ENCODE measurements at regions not wholly inside any gene's neighbourhood (a gene's known extent, or its start where the extent isn't known, plus 50 kb on each side); places are given as distances from the start of the nearest gene placed in this dataset.
"Not testable (repeated sequence)": the region's sequence is repeated elsewhere in the genome, so short reads cannot be mapped to it uniquely, and the experiment has no call there.

DNA sequence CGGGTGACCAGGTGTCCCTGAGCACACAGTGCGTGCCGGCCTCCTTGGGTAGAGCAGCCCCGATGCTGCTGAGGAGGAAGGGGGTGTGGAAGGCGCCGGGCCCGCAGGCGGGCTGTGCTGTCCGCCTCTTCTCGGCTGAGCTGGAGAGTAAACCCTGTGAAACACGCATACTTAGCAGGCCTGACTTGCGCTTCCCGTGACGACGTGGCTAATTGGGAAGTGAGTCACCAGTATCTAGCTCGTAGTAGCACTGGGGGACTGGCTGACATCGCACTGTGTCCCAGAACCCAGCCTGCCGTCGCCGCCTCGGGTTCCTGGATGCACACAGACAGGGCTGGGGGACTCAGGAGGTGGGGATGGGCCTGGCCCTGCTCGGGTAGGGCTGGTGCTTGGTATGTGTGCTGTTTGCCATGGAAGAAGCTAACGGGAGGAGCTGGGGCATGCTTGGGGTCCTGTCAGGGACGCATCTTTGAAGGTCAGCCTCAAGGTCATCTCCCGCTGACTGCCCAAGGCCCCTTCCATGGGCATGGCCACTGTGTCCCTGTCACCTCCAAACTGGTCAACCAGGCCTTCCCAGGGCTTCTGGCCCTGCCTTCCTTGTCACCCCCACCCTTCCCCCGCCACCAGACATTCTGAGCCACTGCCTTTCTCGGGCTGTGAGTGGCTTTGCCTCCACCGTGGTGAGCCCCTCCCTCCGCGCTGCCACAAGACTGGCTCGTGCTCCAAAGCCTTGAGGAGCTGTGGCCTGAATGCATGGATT is 1327.0 kb downstream of the BRD1 start:
- DNase-seq (ENCODE audit: low read depth in 1 of 2, low spot score in 1 of 2): no peak
- no peaks in the 10 kb centered on the region for H3K27me3 ChIP-seq (ENCODE audit: insufficient read depth, poor library complexity, severe bottlenecking)
- H3K27ac ChIP-seq (replicated peaks): no peak overlapping the region
- H3K4me3 ChIP-seq (replicated peaks; ENCODE audit: insufficient read depth, low read length): no peak overlapping the region
- TF ChIP-seq GABPA (IDR thresholded peaks at IDR 0.05; ENCODE audit: low read depth) (no peak), REST (IDR thresholded peaks at IDR 0.05; ENCODE audit: insufficient replicate concordance, low read depth) (no peak), POLR2AphosphoS5 (IDR thresholded peaks at IDR 0.05; ENCODE audit: low read depth) (no peak), SPI1 (IDR thresholded peaks at IDR 0.05; ENCODE audit: borderline replicate concordance, low read depth) (no peak), CTCF (IDR thresholded peaks at IDR 0.05; ENCODE audit: insufficient read depth, low read length) (no peak)

GRCh38 chr22:48499456-48500425 is 1327.9 kb downstream of the BRD1 start:
- TF ChIP-seq POLR2AphosphoS5 (IDR thresholded peaks at IDR 0.05; ENCODE audit: low read depth): no peak
- TF ChIP-seq GABPA (IDR thresholded peaks at IDR 0.05; ENCODE audit: low read depth): no peak
- no peak for TF ChIP-seq SPI1 (IDR thresholded peaks at IDR 0.05; ENCODE audit: borderline replicate concordance, low read depth)
- no peak for TF ChIP-seq REST (IDR thresholded peaks at IDR 0.05; ENCODE audit: insufficient replicate concordance, low read depth)
- Histone ChIP-seq H3K27me3 (ENCODE audit: insufficient read depth, poor library complexity, severe bottlenecking) (no peaks in the 10 kb centered on the region), H3K27ac (replicated peaks) (no peak overlapping the region), H3K4me3 (replicated peaks; ENCODE audit: insufficient read depth, low read length) (no peak overlapping the region)
- DNase-seq (ENCODE audit: low read depth in 1 of 2, low spot score in 1 of 2): no peak

DNA sequence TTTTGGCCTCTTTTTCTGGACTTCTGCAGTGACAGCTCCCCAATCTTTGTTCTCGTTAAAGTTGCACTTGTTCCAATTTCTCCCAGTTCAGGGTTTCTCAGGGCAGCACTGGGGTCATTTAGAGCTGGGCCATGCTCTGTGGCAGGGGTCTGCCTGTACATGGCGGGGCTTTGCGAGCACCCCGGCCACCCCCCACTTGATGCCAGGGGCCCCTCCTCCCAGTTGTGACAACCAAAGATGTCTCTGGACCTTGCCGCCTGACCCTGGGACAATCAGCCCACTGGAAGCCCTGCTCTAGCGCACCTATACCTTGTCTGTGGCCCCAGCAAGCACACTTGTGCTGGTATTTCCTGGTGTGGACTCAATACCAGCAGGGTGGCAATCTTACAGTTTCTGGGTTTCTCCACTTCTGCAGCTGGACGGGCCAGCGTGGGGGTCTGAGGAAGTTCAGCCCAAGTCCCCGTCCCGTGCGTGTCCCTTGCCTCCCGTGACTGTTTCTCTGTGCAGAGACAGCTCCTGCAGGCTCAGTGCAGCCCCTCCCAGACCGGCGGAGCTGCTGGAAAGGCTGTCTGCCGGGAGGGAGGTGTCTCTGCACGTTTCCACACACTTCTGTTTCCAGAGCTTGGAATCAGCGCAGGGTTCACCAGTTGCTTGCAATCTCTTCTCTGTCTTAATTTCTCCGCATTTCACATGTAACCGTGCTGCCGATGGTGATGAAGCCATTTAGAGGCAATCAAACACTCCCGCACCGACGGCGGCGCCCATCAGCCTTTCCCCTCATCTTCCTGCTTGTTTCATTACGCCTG is 1328.9 kb downstream of the BRD1 start:
- no peak overlapping the region for H3K4me3 ChIP-seq (replicated peaks; ENCODE audit: insufficient read depth, low read length)
- H3K27ac ChIP-seq (replicated peaks): no peak overlapping the region
- TF ChIP-seq GABPA (IDR thresholded peaks at IDR 0.05; ENCODE audit: low read depth) (no peak), CTCF (IDR thresholded peaks at IDR 0.05; ENCODE audit: insufficient read depth, low read length) (no peak), SPI1 (IDR thresholded peaks at IDR 0.05; ENCODE audit: borderline replicate concordance, low read depth) (no peak), REST (IDR thresholded peaks at IDR 0.05; ENCODE audit: insufficient replicate concordance, low read depth) (no peak), POLR2AphosphoS5 (IDR thresholded peaks at IDR 0.05; ENCODE audit: low read depth) (no peak)
- DNase-seq (ENCODE audit: low read depth in 1 of 2, low spot score in 1 of 2): no peak
- H3K27me3 ChIP-seq (ENCODE audit: insufficient read depth, poor library complexity, severe bottlenecking): no peaks in the 10 kb centered on the region

DNA sequence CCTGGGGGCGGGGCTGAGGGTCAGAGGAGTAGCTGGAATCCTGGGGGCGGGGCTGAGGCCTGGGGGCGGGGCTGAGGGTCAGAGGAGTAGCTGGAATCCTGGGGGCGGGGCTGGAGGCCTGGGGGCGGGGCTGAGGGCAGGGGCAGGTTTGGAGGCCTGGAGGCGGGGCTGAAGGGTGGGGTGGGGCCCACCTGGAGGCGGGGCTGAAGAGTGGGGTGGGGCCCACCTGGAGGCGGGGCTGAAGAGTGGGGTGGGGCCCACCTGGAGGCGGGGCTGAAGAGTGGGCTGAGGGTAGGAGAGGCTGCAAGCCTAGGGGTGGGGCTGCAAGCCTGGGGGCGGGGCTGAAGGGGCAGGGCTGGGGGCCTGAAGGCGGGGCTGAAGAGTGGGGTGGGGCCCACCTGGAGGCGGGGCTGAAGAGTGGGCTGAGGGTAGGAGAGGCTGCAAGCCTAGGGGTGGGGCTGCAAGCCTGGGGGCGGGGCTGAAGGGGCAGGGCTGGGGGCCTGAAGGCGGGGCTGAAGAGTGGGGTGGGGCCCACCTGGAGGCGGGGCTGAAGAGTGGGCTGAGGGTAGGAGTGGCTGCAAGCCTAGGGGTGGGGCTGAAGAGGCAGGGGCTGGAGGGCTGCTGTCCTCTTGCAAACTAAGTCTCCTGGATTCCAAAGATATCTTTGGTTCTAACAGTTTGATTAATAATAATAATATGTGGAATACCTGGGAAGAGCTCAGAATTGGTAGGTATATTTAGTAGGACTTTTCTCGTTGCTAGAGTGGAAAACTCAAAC is 1329.7 kb downstream of the BRD1 start:
- not testable (repeated sequence) for H3K27ac ChIP-seq (replicated peaks); DNase-seq (ENCODE audit: low read depth in 1 of 2, low spot score in 1 of 2); H3K4me3 ChIP-seq (replicated peaks; ENCODE audit: insufficient read depth, low read length); H3K27me3 ChIP-seq (ENCODE audit: insufficient read depth, poor library complexity, severe bottlenecking)

Data from HL-60 (cell line).